Loucy (cell line): ENCODE measurements at regions not wholly inside any gene's neighbourhood (a gene's known extent, or its start where the extent isn't known, plus 50 kb on each side); places are given as distances from the start of the nearest gene placed in this dataset.

Source experiments
- H2AFZ ChIP-seq: fragments of 200-600 bp; sonication (generic); 2 replicates; pipeline ENCODE4 v1.6.0; 2016; ENCODE audit warnings: antibody characterized with exemption, mild to moderate bottlenecking, low read length, moderate library complexity
- H3F3A ChIP-seq: fragments of 200-600 bp; 2 replicates; pipeline ENCODE4 v1.6.0; 2016; ENCODE audit warnings: antibody characterized with exemption, low read depth, mild to moderate bottlenecking
- H3K27me3 ChIP-seq: fragments of 200-600 bp; sonication (generic); 2 replicates; pipeline ENCODE4 v1.6.1; 2014; ENCODE audit warnings: low read length, mild to moderate bottlenecking; ENCODE audit not compliant: insufficient read depth, poor library complexity, severe bottlenecking
- H3K36me3 ChIP-seq: fragments of 200-600 bp; sonication (generic); 2 replicates; pipeline ENCODE4 v1.6.1; 2016; ENCODE audit warnings: low read length; ENCODE audit not compliant: insufficient read depth
- H3K4me1 ChIP-seq: fragments of 200-600 bp; sonication (generic); 2 replicates; pipeline ENCODE4 v1.5.1; 2014; ENCODE audit warnings: low read length, mild to moderate bottlenecking; ENCODE audit not compliant: insufficient read depth, poor library complexity, severe bottlenecking
- H3K4me2 ChIP-seq: fragments of 200-600 bp; sonication (generic); 2 replicates; pipeline ENCODE4 v1.6.0; 2014; ENCODE audit warnings: antibody characterized with exemption, low read length, low read depth, mild to moderate bottlenecking; ENCODE audit not compliant: poor library complexity, severe bottlenecking
- H3K4me3 ChIP-seq: fragments of 200-600 bp; sonication (generic); 2 replicates; pipeline ENCODE4 v1.5.1; 2014; ENCODE audit warnings: low read length, mild to moderate bottlenecking, mixed read lengths; ENCODE audit not compliant: poor library complexity, severe bottlenecking
- H3K79me2 ChIP-seq: fragments of 200-600 bp; sonication (generic); 2 replicates; pipeline ENCODE4 v1.6.1; 2014; ENCODE audit warnings: low read length; ENCODE audit not compliant: insufficient read depth
- H3K9ac ChIP-seq: fragments of 200-600 bp; sonication (generic); 2 replicates; pipeline ENCODE4 v1.6.0; 2014; ENCODE audit warnings: mild to moderate bottlenecking, low read depth, low read length, moderate library complexity; ENCODE audit not compliant: poor library complexity, severe bottlenecking
- H3K9me2 ChIP-seq: fragments of 200-600 bp; sonication (generic); replicated peaks from 2 replicates; pipeline ENCODE4 v1.6.1; 2016; ENCODE audit warnings: low read depth, low read length, mixed read lengths
- H3K9me3 ChIP-seq: fragments of 200-600 bp; sonication (generic); 2 replicates; pipeline ENCODE4 v1.6.1; 2014; ENCODE audit warnings: mild to moderate bottlenecking, antibody characterized with exemption, low read length, low read depth; ENCODE audit not compliant: insufficient read depth
- H4K20me1 ChIP-seq: fragments of 200-600 bp; sonication (generic); 2 replicates; pipeline ENCODE4 v1.6.0; 2014; ENCODE audit warnings: antibody characterized with exemption, low read length, mild to moderate bottlenecking; ENCODE audit not compliant: insufficient read depth, poor library complexity, severe bottlenecking
- CTCF ChIP-seq: fragments of 200-600 bp; sonication (generic); conservative IDR thresholded peaks from 2 replicates; pipeline ENCODE4 v1.5.1; 2014; ENCODE audit warnings: mild to moderate bottlenecking, antibody characterized with exemption, low read length
- EZH2phosphoT487 ChIP-seq: fragments of 200-600 bp; IDR thresholded peaks from 2 replicates; pipeline ENCODE4 v1.6.1; 2018; ENCODE audit warnings: antibody characterized with exemption, mild to moderate bottlenecking, moderate library complexity, borderline replicate concordance

GRCh38 chr12:91753649-91754048 is 392.0 kb downstream of the BTG1 start:
- Histone ChIP-seq H3K4me3 (no peak overlapping the region), H3K36me3 (no peaks in the 10 kb centered on the region), H3F3A (no peaks in the 10 kb centered on the region), H2AFZ (no peak overlapping the region), H3K4me2 (no peak overlapping the region), H3K4me1 (no peaks in the 10 kb centered on the region), H4K20me1 (no peaks in the 10 kb centered on the region), H3K9me2 (no peaks in the 10 kb centered on the region), H3K79me2 (no peaks in the 10 kb centered on the region), H3K9me3 (peaks cover 4% of the 10 kb centered on the region; the same call in 1 of the 2 replicates), H3K9ac (no peak overlapping the region), H3K27me3 (no peaks in the 10 kb centered on the region)
- TF ChIP-seq CTCF: no peak
- TF ChIP-seq EZH2phosphoT487: no peak

GRCh38 chr12:91746976-91747375 is 398.7 kb downstream of the BTG1 start:
- Histone ChIP-seq H3K27me3 (no peaks in the 10 kb centered on the region), H3K9me2 (no peaks in the 10 kb centered on the region), H4K20me1 (no peaks in the 10 kb centered on the region), H3K4me3 (no peak overlapping the region), H3K9me3 (no peaks in the 10 kb centered on the region), H3K9ac (no peak overlapping the region), H2AFZ (no peak overlapping the region), H3K4me1 (no peaks in the 10 kb centered on the region), H3K36me3 (no peaks in the 10 kb centered on the region), H3F3A (no peaks in the 10 kb centered on the region), H3K79me2 (no peaks in the 10 kb centered on the region), H3K4me2 (no peak overlapping the region)
- TF ChIP-seq CTCF (no peak), EZH2phosphoT487 (no peak)

DNA sequence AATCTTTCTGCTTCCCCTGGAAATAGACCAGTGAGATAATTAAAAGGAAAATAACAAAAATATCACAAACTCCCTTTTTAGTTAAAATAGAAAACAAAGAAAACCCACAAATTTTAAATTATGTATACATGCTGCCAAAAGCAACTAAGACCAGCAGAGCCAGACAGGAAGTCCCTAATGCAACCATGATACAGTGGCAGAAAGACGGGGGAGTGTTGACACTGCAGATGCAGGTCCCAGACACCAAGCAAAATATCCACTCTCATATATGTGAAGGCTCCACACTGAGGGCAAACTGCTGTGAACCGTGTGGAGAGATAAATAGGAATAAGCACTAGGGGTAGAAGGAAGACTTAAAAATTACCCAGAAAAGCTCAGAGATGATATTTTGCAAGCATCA is 401.0 kb downstream of the BTG1 start:
- Histone ChIP-seq H3K9ac (no peak overlapping the region), H3K4me2 (no peak overlapping the region), H2AFZ (no peak overlapping the region), H3K4me3 (no peak overlapping the region), H3K27me3 (no peaks in the 10 kb centered on the region), H3K4me1 (no peaks in the 10 kb centered on the region), H3K79me2 (no peaks in the 10 kb centered on the region), H3K9me2 (no peaks in the 10 kb centered on the region), H3K9me3 (no peaks in the 10 kb centered on the region), H3K36me3 (no peaks in the 10 kb centered on the region), H4K20me1 (no peaks in the 10 kb centered on the region), H3F3A (no peaks in the 10 kb centered on the region)
- no peak for TF ChIP-seq CTCF
- no peak for TF ChIP-seq EZH2phosphoT487
